ENCODE measurements at regions not wholly inside any gene's neighbourhood (a gene's known extent, or its start where the extent isn't known, plus 50 kb on each side); places are given as distances from the start of the nearest gene placed in this dataset.

DNA sequence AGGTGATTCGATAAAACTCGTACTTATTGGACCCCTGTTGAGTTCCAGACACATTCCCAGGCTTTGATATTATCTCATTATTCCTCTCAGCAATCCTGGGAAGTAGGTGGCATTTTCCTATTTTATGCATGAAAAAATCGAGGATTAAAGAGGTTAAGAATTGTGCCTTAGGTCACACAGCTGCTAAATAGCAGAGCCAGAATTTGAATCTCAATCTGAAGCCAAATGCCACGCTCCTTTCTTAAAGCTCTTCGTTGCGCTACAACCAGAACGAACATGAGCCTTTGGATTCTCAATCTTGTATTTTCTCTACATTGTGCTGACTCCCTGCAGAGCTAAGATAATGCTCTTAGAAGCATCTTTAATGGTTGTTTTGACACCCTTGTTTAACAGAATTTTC, 527.8 kb upstream of the TLE4 start:
- 83 to 84% methylated on average over 7 of the region's 7 CpGs for WGBS, 2 donors
- no peaks in the 10 kb centered on the region for H3K4me1 ChIP-seq
- H3K9me3 ChIP-seq = no peaks in the 10 kb centered on the region
- H3K27ac ChIP-seq = no peak overlapping the region
- no peaks in the 10 kb centered on the region for H3K36me3 ChIP-seq
- no peak for DNase-seq
- intact Hi-C loops (cut with DNase I) = no loop called here
- TF ChIP-seq, protein P1, sequence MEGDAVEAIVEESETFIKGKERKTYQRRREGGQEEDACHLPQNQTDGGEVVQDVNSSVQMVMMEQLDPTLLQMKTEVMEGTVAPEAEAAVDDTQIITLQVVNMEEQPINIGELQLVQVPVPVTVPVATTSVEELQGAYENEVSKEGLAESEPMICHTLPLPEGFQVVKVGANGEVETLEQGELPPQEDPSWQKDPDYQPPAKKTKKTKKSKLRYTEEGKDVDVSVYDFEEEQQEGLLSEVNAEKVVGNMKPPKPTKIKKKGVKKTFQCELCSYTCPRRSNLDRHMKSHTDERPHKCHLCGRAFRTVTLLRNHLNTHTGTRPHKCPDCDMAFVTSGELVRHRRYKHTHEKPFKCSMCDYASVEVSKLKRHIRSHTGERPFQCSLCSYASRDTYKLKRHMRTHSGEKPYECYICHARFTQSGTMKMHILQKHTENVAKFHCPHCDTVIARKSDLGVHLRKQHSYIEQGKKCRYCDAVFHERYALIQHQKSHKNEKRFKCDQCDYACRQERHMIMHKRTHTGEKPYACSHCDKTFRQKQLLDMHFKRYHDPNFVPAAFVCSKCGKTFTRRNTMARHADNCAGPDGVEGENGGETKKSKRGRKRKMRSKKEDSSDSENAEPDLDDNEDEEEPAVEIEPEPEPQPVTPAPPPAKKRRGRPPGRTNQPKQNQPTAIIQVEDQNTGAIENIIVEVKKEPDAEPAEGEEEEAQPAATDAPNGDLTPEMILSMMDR (IDR thresholded peaks at IDR 0.05) = no peak
- no peak for TF ChIP-seq POLR2A (IDR thresholded peaks at IDR 0.05)
- no peaks in the 10 kb centered on the region for H3K27me3 ChIP-seq
- H3K4me3 ChIP-seq (replicated peaks in 1 of 3) = no peak overlapping the region

DNA sequence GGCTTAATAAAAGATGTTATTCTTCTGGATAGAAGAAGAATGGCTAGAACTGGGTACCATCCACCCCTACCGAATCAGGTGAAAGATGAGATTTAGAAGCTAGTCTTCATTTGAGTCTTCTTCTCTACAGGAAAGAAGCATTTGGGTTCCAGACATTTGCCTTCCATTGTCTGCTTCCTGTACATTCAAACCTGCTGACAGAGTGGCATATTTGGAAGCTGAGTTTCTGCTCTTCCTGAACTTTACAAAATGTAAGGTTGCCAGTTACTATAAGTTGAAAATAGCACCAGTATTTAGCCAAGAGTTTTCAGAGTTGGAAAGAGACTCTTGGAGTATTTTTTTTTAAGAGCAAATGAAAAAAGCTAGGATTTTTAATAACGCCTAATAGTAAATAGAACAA, 525.4 kb upstream of the TLE4 start:
- no peak overlapping the region for H3K27ac ChIP-seq
- H3K36me3 ChIP-seq = no peaks in the 10 kb centered on the region
- no peak for DNase-seq
- TF ChIP-seq, protein P1 (IDR thresholded peaks at IDR 0.05) = no peak
- no peak for TF ChIP-seq POLR2A (IDR thresholded peaks at IDR 0.05)
- WGBS, 2 donors = 86 to 88% methylated on average over 2 of the region's 2 CpGs
- H3K9me3 ChIP-seq = no peaks in the 10 kb centered on the region
- no peaks in the 10 kb centered on the region for H3K4me1 ChIP-seq
- no peaks in the 10 kb centered on the region for H3K27me3 ChIP-seq
- intact Hi-C loops (cut with DNase I) = no loop called here
- no peak overlapping the region for H3K4me3 ChIP-seq (replicated peaks in 1 of 3)

DNA sequence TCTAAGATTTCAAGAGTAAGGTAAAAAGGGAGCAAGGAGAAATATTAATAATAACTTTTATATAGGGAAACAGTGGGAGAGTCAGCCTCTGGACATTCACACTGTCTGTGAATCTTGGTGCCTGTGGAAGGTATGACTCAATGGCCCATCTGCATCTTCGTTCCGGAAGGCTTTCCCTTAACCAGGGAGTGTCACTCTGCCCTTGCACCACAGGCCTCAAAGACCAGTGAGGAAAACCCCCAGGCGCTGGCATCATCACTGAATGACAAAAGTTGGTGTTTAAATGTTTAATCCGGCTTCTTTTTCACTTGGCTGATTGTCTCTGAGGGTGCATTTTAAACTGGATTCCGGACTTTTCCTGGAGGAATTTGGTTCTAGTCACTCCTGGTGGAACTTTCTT, 522.4 kb upstream of the TLE4 start:
- Histone ChIP-seq H3K27me3 (no peaks in the 10 kb centered on the region), H3K27ac (no peak overlapping the region), H3K4me3 (replicated peaks in 1 of 3) (no peak overlapping the region), H3K36me3 (no peaks in the 10 kb centered on the region), H3K9me3 (no peaks in the 10 kb centered on the region), H3K4me1 (no peaks in the 10 kb centered on the region)
- intact Hi-C loops (cut with DNase I) = no loop called here
- WGBS, 2 donors = 78% methylated on average over 5 of the region's 5 CpGs
- TF ChIP-seq, protein P1 (IDR thresholded peaks at IDR 0.05) = no peak
- no peak for TF ChIP-seq POLR2A (IDR thresholded peaks at IDR 0.05)
- no peak for DNase-seq

DNA sequence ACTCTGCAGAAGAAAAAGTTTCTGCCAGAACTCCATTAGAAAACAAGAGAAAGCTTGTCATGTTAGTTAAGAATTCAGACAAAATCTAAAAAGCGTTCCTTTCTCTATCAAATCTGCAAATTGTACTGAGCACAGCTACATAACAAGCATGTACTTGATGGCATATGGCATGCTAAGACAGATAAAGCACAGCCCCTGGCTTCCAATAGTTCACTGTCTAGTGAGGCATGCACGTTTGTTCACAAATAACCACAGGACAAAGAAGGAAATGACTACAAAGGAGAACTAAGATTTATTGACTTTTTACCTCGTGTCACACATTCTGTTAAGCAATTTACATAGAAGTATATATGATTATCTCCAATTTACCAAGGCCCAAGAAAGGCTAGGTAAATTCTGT, 518.2 kb upstream of the TLE4 start:
- Histone ChIP-seq H3K4me1 (no peaks in the 10 kb centered on the region), H3K36me3 (no peaks in the 10 kb centered on the region), H3K4me3 (replicated peaks in 1 of 3) (no peak overlapping the region), H3K27ac (no peak overlapping the region), H3K9me3 (no peaks in the 10 kb centered on the region), H3K27me3 (no peaks in the 10 kb centered on the region)
- no peak for TF ChIP-seq POLR2A (IDR thresholded peaks at IDR 0.05)
- TF ChIP-seq, protein P1 (IDR thresholded peaks at IDR 0.05) = no peak
- DNase-seq = no peak
- intact Hi-C loops (cut with DNase I) = no loop called here
- 54 to 71% methylated on average over 3 of the region's 3 CpGs for WGBS, 2 donors

DNA sequence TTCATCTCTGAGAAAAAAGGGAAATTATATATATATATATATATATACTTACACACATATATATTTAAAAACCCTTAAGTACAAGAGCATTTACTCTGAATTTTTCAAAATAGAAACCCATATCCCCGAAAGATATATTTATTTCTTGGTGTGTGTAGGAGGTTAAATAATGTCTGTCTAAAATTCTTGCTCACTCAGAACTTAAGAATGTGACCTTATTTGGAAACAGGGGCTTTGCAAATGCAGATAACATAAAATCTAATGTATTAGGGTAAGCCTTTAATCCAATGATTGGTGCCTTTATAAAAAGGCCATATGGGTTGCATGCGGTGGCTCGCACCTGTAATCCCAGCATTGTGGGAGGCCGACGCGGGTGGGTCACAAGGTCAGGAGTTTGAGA, 517.3 kb upstream of the TLE4 start:
- H3K27ac ChIP-seq = no peak overlapping the region
- intact Hi-C loops (cut with DNase I) = no loop called here
- H3K27me3 ChIP-seq = no peaks in the 10 kb centered on the region
- H3K9me3 ChIP-seq = no peaks in the 10 kb centered on the region
- no peak for DNase-seq
- no peaks in the 10 kb centered on the region for H3K36me3 ChIP-seq
- no peaks in the 10 kb centered on the region for H3K4me1 ChIP-seq
- TF ChIP-seq, protein P1 (IDR thresholded peaks at IDR 0.05) = no peak
- TF ChIP-seq POLR2A (IDR thresholded peaks at IDR 0.05) = no peak
- H3K4me3 ChIP-seq (replicated peaks in 1 of 3) = no peak overlapping the region
- 93 to 95% methylated on average over 6 of the region's 6 CpGs for WGBS, 2 donors

All from thyroid gland (tissue), 4 donors.